HEK293 (cell line): ENCODE measurements at regions not wholly inside any gene's neighbourhood (a gene's known extent, or its start where the extent isn't known, plus 50 kb on each side); places are given as distances from the start of the nearest gene placed in this dataset.

Experiments used
- CTCF ChIA-PET: fragments of 350-600 bp; formaldehyde crosslinking; extraction: SDS; loops from one replicate; lab custom pipeline; 2021; ENCODE audit warnings: antibody characterized with exemption; lab: Yijun Ruan, JAX
- POLR2A ChIA-PET: fragments of 300-600 bp; formaldehyde crosslinking; extraction: SDS; loops from one replicate; lab custom pipeline; 2020; ENCODE audit warnings: antibody characterized with exemption, inconsistent platforms; lab: Yijun Ruan, JAX
- H3K27ac ChIP-seq: fragments of 200-500 bp; sonication (Bioruptor generic); 2 replicates; pipeline ENCODE4 v1.5.1; 2014; ENCODE audit warnings: low read depth, low read length, control low read depth, inconsistent platforms; ENCODE audit errors: extremely low read depth
- H3K36me3 ChIP-seq, 2 experiments: fragments of 200-500 bp in 1 of 2; sonication (Bioruptor generic) in 1 of 2; 1 replicate in 1 of 2; 2 replicates in 1 of 2; pipeline ENCODE4 v1.5.1; 2014 to 2017; ENCODE audit warnings: inconsistent platforms in 2 of 2, low read length in 2 of 2; ENCODE audit not compliant: control insufficient read depth in 2 of 2, insufficient read depth in 1 of 2
- H3K4me1 ChIP-seq: fragments of 200-500 bp; sonication (Bioruptor generic); 2 replicates; pipeline ENCODE4 v1.5.1; 2014; ENCODE audit warnings: mild to moderate bottlenecking, low read length, inconsistent platforms; ENCODE audit not compliant: control insufficient read depth, insufficient read depth
- H3K4me3 ChIP-seq: 2 replicates; pipeline ENCODE4 v1.5.1; 2011; ENCODE audit warnings: low read depth, mild to moderate bottlenecking, control low read depth, low read length, moderate library complexity
- H3K9me3 ChIP-seq: fragments of 200-500 bp; sonication (Bioruptor generic); 2 replicates; pipeline ENCODE4 v1.5.1; 2014; ENCODE audit warnings: low read depth, low read length, inconsistent platforms; ENCODE audit not compliant: control insufficient read depth, insufficient read depth
- IKZF3 ChIP-seq: fragments of 450-650 bp; IDR thresholded peaks from 2 replicates; pipeline ENCODE4 v1.5.0; 2018; ENCODE audit warnings: missing biosample characterization, mild to moderate bottlenecking, missing genetic modification characterization, moderate library complexity
- OSR2 ChIP-seq: fragments of 450-650 bp; formaldehyde crosslinking; IDR thresholded peaks from 2 replicates; pipeline ENCODE4 v1.5.1; 2016; ENCODE audit warnings: missing biosample characterization, missing genetic modification characterization
- PATZ1 ChIP-seq: fragments of 450-650 bp; formaldehyde crosslinking; IDR thresholded peaks from 2 replicates; pipeline ENCODE4 v1.5.1; 2016; ENCODE audit warnings: missing biosample characterization, missing genetic modification characterization
- PRDM1 ChIP-seq: fragments of 450-650 bp; formaldehyde crosslinking; IDR thresholded peaks from 2 replicates; pipeline ENCODE4; 2016; ENCODE audit warnings: missing biosample characterization, missing genetic modification characterization
- ZBTB11 ChIP-seq: fragments of 450-650 bp; formaldehyde crosslinking; conservative IDR thresholded peaks from 2 replicates; pipeline ENCODE4 v1.5.1; 2016; ENCODE audit warnings: low read depth, missing biosample characterization, missing genetic modification characterization
- ZBTB20 ChIP-seq: fragments of 450-650 bp; formaldehyde crosslinking; IDR thresholded peaks from 2 replicates; pipeline ENCODE4 v1.5.1; 2016; ENCODE audit warnings: missing biosample characterization, missing genetic modification characterization
- ZBTB49 ChIP-seq: fragments of 450-650 bp; formaldehyde crosslinking; IDR thresholded peaks from 2 replicates; pipeline ENCODE4 v1.5.1; 2016; ENCODE audit warnings: missing biosample characterization, missing genetic modification characterization, low read depth
- ZNF112 ChIP-seq: fragments of 450-650 bp; formaldehyde crosslinking; IDR thresholded peaks from 2 replicates; pipeline ENCODE4 v1.5.0; 2017; ENCODE audit warnings: missing biosample characterization, missing genetic modification characterization
- ZNF16 ChIP-seq: fragments of 450-650 bp; formaldehyde crosslinking; IDR thresholded peaks from 2 replicates; pipeline ENCODE4 v1.5.1; 2016; ENCODE audit warnings: low read depth, missing biosample characterization, missing genetic modification characterization
- ZNF184 ChIP-seq: fragments of 450-650 bp; IDR thresholded peaks from 2 replicates; pipeline ENCODE4 v1.5.1; 2018; ENCODE audit warnings: missing biosample characterization, mild to moderate bottlenecking, missing genetic modification characterization
- ZNF354C ChIP-seq: fragments of 450-650 bp; formaldehyde crosslinking; IDR thresholded peaks from 2 replicates; pipeline ENCODE4 v1.5.1; 2016; ENCODE audit warnings: missing biosample characterization, missing genetic modification characterization, low read depth, borderline replicate concordance
- ZNF423 ChIP-seq: fragments of 450-650 bp; formaldehyde crosslinking; IDR thresholded peaks from 2 replicates; pipeline ENCODE4 v1.5.1; 2016; ENCODE audit warnings: missing biosample characterization, missing genetic modification characterization
- ZNF501 ChIP-seq: fragments of 450-650 bp; formaldehyde crosslinking; IDR thresholded peaks from 2 replicates; pipeline ENCODE4 v1.5.1; 2016; ENCODE audit warnings: missing biosample characterization, missing genetic modification characterization
- ZNF561 ChIP-seq: fragments of 450-650 bp; IDR thresholded peaks from 2 replicates; pipeline ENCODE4 v1.5.1; 2018; ENCODE audit warnings: missing biosample characterization, missing genetic modification characterization, borderline replicate concordance
- ZNF596 ChIP-seq: fragments of 450-650 bp; IDR thresholded peaks from 2 replicates; pipeline ENCODE4 v1.5.0; 2018; ENCODE audit warnings: missing biosample characterization, mild to moderate bottlenecking, missing genetic modification characterization, moderate library complexity
- ZNF677 ChIP-seq: fragments of 450-650 bp; IDR thresholded peaks from 2 replicates; pipeline ENCODE4 v1.5.0; 2018; ENCODE audit warnings: missing biosample characterization, mild to moderate bottlenecking, missing genetic modification characterization, moderate library complexity
- ZSCAN23 ChIP-seq: fragments of 450-650 bp; formaldehyde crosslinking; IDR thresholded peaks from 2 replicates; pipeline ENCODE4 v1.5.1; 2016; ENCODE audit warnings: missing biosample characterization, missing genetic modification characterization
- TF ChIP-seq, protein P1 (sequence below): fragments of 450-650 bp; formaldehyde crosslinking; IDR thresholded peaks from 2 replicates; pipeline ENCODE4 v1.5.1; 2016; ENCODE audit warnings: missing biosample characterization, missing genetic modification characterization
- TF ChIP-seq, protein P2 (sequence below): fragments of 450-650 bp; formaldehyde crosslinking; IDR thresholded peaks from 2 replicates; pipeline ENCODE4 v1.5.1; 2016; ENCODE audit warnings: missing biosample characterization, missing genetic modification characterization

- TF ChIP-seq ZNF184 (tag by site-specific recombination) = no peak
- TF ChIP-seq, protein P1, sequence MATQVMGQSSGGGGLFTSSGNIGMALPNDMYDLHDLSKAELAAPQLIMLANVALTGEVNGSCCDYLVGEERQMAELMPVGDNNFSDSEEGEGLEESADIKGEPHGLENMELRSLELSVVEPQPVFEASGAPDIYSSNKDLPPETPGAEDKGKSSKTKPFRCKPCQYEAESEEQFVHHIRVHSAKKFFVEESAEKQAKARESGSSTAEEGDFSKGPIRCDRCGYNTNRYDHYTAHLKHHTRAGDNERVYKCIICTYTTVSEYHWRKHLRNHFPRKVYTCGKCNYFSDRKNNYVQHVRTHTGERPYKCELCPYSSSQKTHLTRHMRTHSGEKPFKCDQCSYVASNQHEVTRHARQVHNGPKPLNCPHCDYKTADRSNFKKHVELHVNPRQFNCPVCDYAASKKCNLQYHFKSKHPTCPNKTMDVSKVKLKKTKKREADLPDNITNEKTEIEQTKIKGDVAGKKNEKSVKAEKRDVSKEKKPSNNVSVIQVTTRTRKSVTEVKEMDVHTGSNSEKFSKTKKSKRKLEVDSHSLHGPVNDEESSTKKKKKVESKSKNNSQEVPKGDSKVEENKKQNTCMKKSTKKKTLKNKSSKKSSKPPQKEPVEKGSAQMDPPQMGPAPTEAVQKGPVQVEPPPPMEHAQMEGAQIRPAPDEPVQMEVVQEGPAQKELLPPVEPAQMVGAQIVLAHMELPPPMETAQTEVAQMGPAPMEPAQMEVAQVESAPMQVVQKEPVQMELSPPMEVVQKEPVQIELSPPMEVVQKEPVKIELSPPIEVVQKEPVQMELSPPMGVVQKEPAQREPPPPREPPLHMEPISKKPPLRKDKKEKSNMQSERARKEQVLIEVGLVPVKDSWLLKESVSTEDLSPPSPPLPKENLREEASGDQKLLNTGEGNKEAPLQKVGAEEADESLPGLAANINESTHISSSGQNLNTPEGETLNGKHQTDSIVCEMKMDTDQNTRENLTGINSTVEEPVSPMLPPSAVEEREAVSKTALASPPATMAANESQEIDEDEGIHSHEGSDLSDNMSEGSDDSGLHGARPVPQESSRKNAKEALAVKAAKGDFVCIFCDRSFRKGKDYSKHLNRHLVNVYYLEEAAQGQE (tag by site-specific recombination) = no peak
- no peak for TF ChIP-seq OSR2 (tag by site-specific recombination)
- TF ChIP-seq ZNF354C (tag by site-specific recombination) = no peak
- no peak for TF ChIP-seq ZNF561 (tag by site-specific recombination)
- TF ChIP-seq ZBTB20 (tag by site-specific recombination) = no peak
- no peak for TF ChIP-seq IKZF3 (tag by site-specific recombination)
- TF ChIP-seq, all 188 proteins: peak for 0
These were observed 91.7 kb upstream of the KDR start (continued) for GRCh38 chr4:55216863-55217635.

GRCh38 chr4:55218041-55218440 lies 92.6 kb upstream of the KDR start:
- H3K27ac ChIP-seq = no peak overlapping the region
- no peaks in the 10 kb centered on the region for H3K36me3 ChIP-seq
- CTCF ChIA-PET = no interaction called here
- POLR2A ChIA-PET = no interaction called here
- H3K4me1 ChIP-seq = no peaks in the 10 kb centered on the region
- H3K9me3 ChIP-seq = no peaks in the 10 kb centered on the region
- no peak for TF ChIP-seq PATZ1
- no peak for TF ChIP-seq ZNF677 (tag by site-specific recombination)
- no peak for TF ChIP-seq ZBTB20 (tag by site-specific recombination)
- no peak for TF ChIP-seq ZNF596 (tag by site-specific recombination)
- no peak for TF ChIP-seq ZBTB49
- TF ChIP-seq, protein P2, sequence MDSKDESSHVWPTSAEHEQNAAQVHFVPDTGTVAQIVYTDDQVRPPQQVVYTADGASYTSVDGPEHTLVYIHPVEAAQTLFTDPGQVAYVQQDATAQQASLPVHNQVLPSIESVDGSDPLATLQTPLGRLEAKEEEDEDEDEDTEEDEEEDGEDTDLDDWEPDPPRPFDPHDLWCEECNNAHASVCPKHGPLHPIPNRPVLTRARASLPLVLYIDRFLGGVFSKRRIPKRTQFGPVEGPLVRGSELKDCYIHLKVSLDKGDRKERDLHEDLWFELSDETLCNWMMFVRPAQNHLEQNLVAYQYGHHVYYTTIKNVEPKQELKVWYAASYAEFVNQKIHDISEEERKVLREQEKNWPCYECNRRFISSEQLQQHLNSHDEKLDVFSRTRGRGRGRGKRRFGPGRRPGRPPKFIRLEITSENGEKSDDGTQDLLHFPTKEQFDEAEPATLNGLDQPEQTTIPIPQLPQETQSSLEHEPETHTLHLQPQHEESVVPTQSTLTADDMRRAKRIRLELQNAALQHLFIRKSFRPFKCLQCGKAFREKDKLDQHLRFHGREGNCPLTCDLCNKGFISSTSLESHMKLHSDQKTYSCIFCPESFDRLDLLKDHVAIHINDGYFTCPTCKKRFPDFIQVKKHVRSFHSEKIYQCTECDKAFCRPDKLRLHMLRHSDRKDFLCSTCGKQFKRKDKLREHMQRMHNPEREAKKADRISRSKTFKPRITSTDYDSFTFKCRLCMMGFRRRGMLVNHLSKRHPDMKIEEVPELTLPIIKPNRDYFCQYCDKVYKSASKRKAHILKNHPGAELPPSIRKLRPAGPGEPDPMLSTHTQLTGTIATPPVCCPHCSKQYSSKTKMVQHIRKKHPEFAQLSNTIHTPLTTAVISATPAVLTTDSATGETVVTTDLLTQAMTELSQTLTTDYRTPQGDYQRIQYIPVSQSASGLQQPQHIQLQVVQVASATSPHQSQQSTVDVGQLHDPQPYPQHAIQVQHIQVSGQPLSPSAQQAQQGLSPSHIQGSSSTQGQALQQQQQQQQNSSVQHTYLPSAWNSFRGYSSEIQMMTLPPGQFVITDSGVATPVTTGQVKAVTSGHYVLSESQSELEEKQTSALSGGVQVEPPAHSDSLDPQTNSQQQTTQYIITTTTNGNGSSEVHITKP = no peak
- TF ChIP-seq ZBTB11 (tag by site-specific recombination) = no peak
- no peak for TF ChIP-seq ZNF16 (tag by site-specific recombination)
- TF ChIP-seq ZNF501 = no peak
- no peak for TF ChIP-seq PRDM1 (tag by site-specific recombination)
- TF ChIP-seq ZNF112 (tag by site-specific recombination) = no peak
- TF ChIP-seq ZSCAN23 (tag by site-specific recombination) = no peak
- no peak for TF ChIP-seq ZNF423 (tag by site-specific recombination)
- H3K4me3 ChIP-seq = no peak overlapping the region
